HS-5 (cell line): ENCODE measurements at regions not wholly inside any gene's neighbourhood (a gene's known extent, or its start where the extent isn't known, plus 50 kb on each side); places are given as distances from the start of the nearest gene placed in this dataset.

Experiments used
- DNase-seq: peaks from one replicate; pipeline ENCODE4 v3.0.0-alpha.2; 2012; ENCODE audit warnings: low read depth

DNA sequence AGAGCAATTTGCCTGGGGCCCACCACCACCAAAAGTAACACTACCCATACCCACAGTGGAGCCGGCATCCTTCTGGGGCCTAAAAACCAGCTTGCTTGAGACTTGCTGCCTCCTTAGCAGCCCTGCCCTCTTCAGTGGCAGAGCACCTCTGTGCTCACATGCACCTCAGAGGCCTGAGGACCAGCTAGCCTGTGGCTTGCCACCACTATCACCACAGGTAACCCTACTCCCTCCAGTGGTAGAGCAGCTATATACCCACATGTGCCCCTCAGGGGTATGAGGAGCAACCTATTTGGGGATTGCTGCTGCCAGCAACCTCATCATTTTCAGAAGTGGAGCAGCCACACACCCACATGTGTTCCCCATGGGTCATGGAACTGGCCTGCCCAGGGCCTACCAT lies 111.4 kb upstream of the SPRY2 start:
- no peak for DNase-seq

GRCh38 chr13:80451641-80452040 lies 110.7 kb upstream of the SPRY2 start:
- DNase-seq = no peak

DNA sequence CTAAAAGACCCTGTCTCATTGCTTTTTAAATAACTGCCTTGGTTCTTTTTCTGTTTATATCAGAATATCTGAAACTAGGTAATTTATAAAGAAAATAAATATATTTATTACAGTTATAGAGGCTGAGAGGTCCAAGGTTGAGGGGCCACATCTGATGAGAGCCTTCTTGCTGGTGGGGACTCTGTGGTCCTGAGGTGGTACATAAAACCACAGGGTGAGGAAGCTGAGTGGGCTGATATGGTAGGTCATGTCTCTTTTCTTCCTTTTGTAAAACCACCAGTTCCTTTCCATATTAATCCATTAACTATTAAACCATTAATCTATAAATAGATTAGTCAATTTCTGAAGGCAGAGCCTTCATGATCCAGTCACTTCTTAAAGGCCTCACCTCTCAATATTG lies 109.5 kb upstream of the SPRY2 start:
- DNase-seq = no peak

DNA sequence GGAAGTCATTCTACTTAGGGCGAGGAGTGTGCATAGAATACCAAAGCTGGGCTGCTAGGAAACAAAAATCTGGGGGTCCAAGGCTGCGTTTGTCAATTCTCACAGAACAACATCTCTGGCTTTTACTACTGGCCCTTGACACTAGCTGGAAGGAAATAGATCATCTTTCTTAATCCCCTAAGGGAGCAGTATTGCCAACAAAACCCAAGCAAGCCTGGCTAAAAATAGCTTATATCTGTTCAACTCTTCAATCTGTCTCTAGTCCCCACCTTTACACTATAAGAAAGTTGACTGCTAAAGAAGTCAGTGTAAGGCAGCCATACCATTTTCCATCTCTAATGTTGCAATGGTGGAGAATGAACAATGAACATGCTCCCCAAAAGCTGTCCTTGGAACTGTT lies 107.8 kb upstream of the SPRY2 start:
- no peak for DNase-seq

- no peak for DNase-seq
Measured at GRCh38 chr13:80447747-80448146, 106.8 kb upstream of the SPRY2 start.

DNA sequence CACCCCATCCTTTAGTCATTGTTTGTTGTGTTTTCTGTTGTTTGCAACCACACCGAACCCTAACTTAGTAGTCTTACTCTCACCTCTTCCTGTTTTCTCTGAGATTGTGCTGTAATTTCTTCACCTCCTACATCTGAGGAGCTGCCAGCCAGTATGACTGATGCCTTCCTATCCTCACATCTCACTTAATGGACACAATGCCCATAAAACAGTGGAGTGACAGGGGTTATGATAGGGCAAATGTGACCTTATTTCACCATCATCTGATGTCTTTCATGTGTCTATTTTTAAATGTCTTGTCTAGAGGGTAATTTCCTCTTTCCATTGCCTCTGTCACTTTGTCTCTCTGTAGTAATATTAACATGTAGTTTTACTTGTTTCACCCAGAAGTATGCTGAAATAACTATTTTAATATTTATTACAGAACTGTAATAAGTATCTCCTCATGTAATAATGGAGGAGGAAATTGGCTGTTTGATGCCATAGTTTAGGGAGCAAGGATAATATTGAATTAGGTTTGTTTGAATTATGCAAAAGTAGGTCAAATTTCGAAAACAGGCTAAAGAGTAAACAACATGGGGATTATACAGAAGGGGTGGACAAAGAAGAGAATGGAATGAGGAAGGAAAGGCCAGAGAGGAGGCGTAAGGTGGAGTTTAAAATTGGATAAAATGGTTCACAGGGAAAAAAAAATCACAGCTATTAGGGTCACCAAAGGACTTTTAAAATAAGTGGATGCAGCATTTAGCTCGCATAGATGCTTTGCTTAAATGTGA lies 103.5 kb upstream of the SPRY2 start:
- no peak for DNase-seq

- DNase-seq = no peak
Measured at GRCh38 chr13:80442609-80443008, 101.7 kb upstream of the SPRY2 start.

GRCh38 chr13:80441968-80442367 lies 101.0 kb upstream of the SPRY2 start:
- DNase-seq = no peak

GRCh38 chr13:80438521-80438920 lies 97.6 kb upstream of the SPRY2 start:
- DNase-seq = no peak

- DNase-seq = no peak
Measured at GRCh38 chr13:80437231-80437630, 96.3 kb upstream of the SPRY2 start.

- no peak for DNase-seq
Measured at GRCh38 chr13:80436571-80437169, 95.7 kb upstream of the SPRY2 start.

GRCh38 chr13:80430561-80430960 lies 89.6 kb upstream of the SPRY2 start:
- DNase-seq = no peak

- DNase-seq = no peak
Measured at GRCh38 chr13:80428349-80429096, 87.6 kb upstream of the SPRY2 start.

GRCh38 chr13:80419416-80419815 lies 78.5 kb upstream of the SPRY2 start:
- no peak for DNase-seq

DNA sequence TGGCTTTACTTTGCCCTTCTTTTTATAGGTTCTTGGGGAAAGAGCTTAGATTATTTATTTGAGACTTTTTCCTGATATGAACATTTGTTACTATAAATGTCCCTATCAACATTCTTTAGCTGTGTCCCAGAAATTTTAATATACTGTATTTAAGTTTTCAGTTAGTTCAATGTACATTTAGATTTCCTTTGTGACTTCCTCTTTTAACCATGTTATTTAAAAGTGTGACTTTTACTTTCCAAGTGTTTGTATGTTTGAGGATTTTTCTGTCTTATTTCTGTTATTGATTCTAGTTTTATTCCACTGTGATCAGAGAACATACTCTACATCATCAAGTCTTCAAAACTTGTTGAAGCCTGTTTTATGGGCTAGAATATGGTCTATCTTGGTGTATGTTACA lies 72.7 kb upstream of the SPRY2 start:
- DNase-seq = no peak

- DNase-seq = no peak
Measured at GRCh38 chr13:80408270-80408669, 67.3 kb upstream of the SPRY2 start.

DNA sequence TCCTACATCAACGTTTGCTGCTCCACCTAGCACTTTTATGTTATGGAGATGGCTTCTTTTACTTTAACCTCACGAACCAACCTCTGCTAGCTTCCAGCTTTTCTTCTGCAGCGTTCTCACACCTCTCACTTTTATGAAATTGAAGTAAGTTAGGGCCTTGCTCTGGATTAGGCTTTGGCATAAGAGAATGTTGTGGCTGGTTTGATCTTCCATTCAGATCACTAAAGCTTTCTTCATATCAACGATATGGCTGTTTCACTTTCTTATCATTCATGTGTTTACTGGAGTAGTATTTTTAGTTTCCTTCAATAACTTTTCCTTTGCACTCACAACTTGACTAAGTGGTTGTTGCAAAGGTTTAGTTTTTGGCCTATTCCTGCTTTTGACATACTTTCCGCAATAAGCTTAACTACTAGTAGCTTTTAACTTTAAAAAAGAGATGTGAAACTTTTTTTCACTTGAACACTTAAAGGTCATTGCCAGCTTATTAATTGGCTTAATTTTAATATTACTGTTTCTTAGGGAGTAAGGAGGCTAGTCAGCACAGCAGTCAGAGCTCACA lies 60.0 kb upstream of the SPRY2 start:
- no peak for DNase-seq

DNA sequence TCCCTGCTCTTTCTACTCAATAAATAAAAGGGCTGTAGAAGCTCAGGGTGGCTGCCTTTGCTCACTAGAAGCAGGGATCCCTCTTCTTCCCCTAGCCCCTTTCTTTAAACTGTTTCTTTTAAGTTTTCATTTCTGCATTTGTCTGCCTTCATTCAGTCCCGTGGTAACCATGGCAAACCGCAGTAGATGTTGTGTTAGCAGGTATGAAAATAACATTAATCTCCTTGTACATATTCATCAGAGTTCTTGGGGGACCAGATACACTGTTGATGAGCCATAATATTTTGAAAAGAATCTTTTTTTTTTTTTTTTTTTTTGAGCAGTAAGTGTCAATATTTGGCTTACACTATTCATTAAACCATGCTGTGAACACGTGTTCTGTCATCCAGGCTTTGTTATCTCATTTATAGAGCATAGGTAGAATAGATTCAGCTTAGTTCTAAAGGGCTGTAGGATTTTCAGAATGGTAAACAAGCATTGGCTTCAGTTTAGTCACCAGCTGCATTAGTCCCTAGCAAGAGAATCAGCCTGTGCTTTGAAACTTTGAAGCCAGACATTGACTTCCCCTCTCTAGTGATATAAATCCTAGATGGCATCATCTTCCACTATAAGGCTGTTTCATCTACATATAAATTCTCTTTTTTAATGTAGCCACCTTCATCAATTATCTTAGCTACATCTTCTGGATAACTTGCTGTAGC lies 59.4 kb upstream of the SPRY2 start:
- DNase-seq = no peak

- no peak for DNase-seq
Measured at GRCh38 chr13:80399340-80400163, 58.6 kb upstream of the SPRY2 start.
